ENCODE measurements at regions not wholly inside any gene's neighbourhood (a gene's known extent, or its start where the extent isn't known, plus 50 kb on each side); places are given as distances from the start of the nearest gene placed in this dataset.
A peak's percentile ranks its signal among the peaks of the same experiment; 100 is the strongest.

DNA sequence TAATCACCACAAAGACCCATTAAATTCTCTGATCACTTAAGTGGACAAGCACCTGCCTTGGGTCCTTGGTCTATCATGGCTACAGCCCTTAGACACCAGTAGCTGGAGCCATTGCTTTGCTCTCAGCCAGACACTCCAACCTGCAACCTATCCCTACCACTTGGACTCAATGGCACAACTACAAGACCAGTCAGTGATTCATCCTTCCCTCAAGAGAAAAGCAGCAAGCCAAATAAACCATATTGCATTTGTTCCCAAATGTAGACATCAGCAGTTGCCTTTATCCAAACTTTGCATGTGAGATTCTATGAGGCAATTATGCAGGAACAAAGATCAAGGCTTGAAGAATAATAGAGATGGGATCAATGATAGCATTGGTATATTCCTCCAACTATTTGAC is 263.4 kb downstream of the HHIPL2 start:
- Histone ChIP-seq H3K4me3 (no peak overlapping the region), H4K20me1 (ENCODE audit: insufficient read depth) (no peaks in the 10 kb centered on the region), H3K4me2 (ENCODE audit: unreplicated experiment) (no peak overlapping the region), H3K79me2 (ENCODE audit: insufficient read depth) (no peaks in the 10 kb centered on the region), H3K27me3 (replicated peaks; ENCODE audit: insufficient read depth) (0 out of 2 replicates have a peak, but pooled peaks cover 4% of the 10 kb centered on the region), H3K27ac (no peak overlapping the region), H3K4me1 (ENCODE audit: insufficient read depth) (peaks cover 10% of the 10 kb centered on the region; the same call in 1 of the 2 replicates), H3K36me3 (ENCODE audit: low read depth) (no peaks in the 10 kb centered on the region), H3K9me2 (ENCODE audit: insufficient read depth) (no peaks in the 10 kb centered on the region; the same call in 1 of the 2 replicates), H3K9me3 (ENCODE audit: low read depth) (no peaks in the 10 kb centered on the region), H3F3A (ENCODE audit: insufficient read depth) (no peaks in the 10 kb centered on the region; the same call in 1 of the 2 replicates), H2AFZ (no peak overlapping the region), H3K9ac (no peak overlapping the region)
- in situ Hi-C loops (cut with MboI): no loop called here
- DNase-seq: peak; percentile 26
- TF ChIP-seq EZH2 (IDR thresholded peaks at IDR 0.05; ENCODE audit: insufficient read depth, poor library complexity, severe bottlenecking) (no peak), EZH2phosphoT487 (IDR thresholded peaks at IDR 0.05; ENCODE audit: insufficient read depth, low read depth) (no peak)

DNA sequence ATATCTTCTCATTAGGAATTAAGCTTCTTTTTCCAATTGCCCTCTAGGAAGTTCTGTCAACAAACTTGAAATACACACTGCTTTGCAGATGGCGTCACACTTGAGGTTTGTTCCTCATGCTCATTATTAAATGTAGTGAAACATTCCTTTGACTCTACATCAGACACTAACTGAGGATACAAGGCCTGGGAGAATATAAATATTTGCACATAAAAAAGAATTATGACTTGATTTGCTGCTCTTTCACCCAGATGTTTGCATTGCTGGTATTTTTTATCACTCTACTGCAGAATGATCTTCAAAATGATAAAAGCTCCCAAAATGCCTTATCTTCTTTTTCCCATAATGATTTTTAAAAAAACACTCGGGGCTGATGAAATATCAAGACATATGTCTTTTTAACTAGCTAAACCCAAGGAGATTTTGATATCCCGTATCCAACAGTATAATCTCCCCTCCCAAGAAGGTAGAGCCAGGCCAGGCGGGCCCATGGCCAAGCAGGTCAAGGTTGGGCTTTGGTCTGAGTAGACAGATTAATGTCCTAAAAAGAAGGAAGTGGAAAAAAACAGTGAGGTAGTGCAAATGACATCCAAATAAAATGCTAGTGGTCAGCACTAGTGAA is 264.6 kb downstream of the HHIPL2 start:
- Histone ChIP-seq H3K27me3 (replicated peaks; ENCODE audit: insufficient read depth) (peaks cover 9% of the 10 kb centered on the region; the same call in 1 of the 2 replicates), H3K9me2 (ENCODE audit: insufficient read depth) (no peaks in the 10 kb centered on the region), H2AFZ (no peak overlapping the region), H3K4me2 (ENCODE audit: unreplicated experiment) (no peak overlapping the region), H3K79me2 (ENCODE audit: insufficient read depth) (no peaks in the 10 kb centered on the region), H3K9me3 (ENCODE audit: low read depth) (no peaks in the 10 kb centered on the region), H3K27ac (peak overlapping the region; percentile 10; the same call in 1 of the 2 replicates), H4K20me1 (ENCODE audit: insufficient read depth) (no peaks in the 10 kb centered on the region), H3K36me3 (ENCODE audit: low read depth) (no peaks in the 10 kb centered on the region), H3K4me3 (no peak overlapping the region), H3K9ac (no peak overlapping the region), H3F3A (ENCODE audit: insufficient read depth) (no peaks in the 10 kb centered on the region; the same call in 1 of the 2 replicates), H3K4me1 (ENCODE audit: insufficient read depth) (peaks cover 9% of the 10 kb centered on the region; the same call in 1 of the 2 replicates)
- TF ChIP-seq EZH2 (IDR thresholded peaks at IDR 0.05; ENCODE audit: insufficient read depth, poor library complexity, severe bottlenecking) (no peak), EZH2phosphoT487 (IDR thresholded peaks at IDR 0.05; ENCODE audit: insufficient read depth, low read depth) (0 out of 2 replicates have a peak, but pooled peaks have one; percentile 57)
- peak; percentile 73 for DNase-seq
- in situ Hi-C loops (cut with MboI): no loop called here
- WGBS, 2 experiments (ENCODE audit: low coverage in 1 of 2, low lambda C conversion rate in 2 of 2, missing lambda C conversion rate in 2 of 2): 29 to 33% methylated on average over 4 of the region's 4 CpGs

DNA sequence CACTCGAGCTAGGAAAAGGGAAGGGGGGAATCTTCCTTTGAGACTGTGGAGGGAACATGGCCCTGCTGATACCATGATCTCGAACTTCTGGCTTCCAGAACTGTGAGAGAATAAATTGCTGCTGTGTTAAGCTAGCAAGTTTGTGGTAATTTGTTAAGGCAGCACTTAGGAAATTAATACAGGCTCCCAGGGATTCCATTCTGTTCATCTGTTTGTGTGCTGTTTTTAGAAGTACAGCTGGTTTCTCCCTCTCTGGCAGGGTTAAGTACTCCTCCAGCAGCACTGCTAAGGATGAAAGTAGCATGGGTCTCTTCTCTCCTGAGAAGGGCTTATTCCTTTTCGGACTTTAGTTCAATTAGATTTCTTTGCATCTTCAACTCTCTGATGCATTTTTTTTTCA is 268.3 kb downstream of the HHIPL2 start:
- Histone ChIP-seq H3K9me2 (ENCODE audit: insufficient read depth) (no peaks in the 10 kb centered on the region), H3F3A (ENCODE audit: insufficient read depth) (no peaks in the 10 kb centered on the region; the same call in 1 of the 2 replicates), H3K36me3 (ENCODE audit: low read depth) (no peaks in the 10 kb centered on the region), H2AFZ (no peak overlapping the region), H3K9me3 (ENCODE audit: low read depth) (no peaks in the 10 kb centered on the region), H3K4me1 (ENCODE audit: insufficient read depth) (peaks cover 7% of the 10 kb centered on the region; the same call in 1 of the 2 replicates), H4K20me1 (ENCODE audit: insufficient read depth) (no peaks in the 10 kb centered on the region), H3K27me3 (replicated peaks; ENCODE audit: insufficient read depth) (peaks cover 29% of the 10 kb centered on the region), H3K9ac (no peak overlapping the region), H3K4me2 (ENCODE audit: unreplicated experiment) (no peak overlapping the region), H3K79me2 (ENCODE audit: insufficient read depth) (no peaks in the 10 kb centered on the region), H3K27ac (no peak overlapping the region), H3K4me3 (no peak overlapping the region)
- in situ Hi-C loops (cut with MboI): no loop called here
- 21% methylated on average over 3 of the region's 3 CpGs for WGBS, 2 experiments (ENCODE audit: low coverage in 1 of 2, low lambda C conversion rate in 2 of 2, missing lambda C conversion rate in 2 of 2)
- no peak for DNase-seq
- TF ChIP-seq EZH2phosphoT487 (IDR thresholded peaks at IDR 0.05; ENCODE audit: insufficient read depth, low read depth) (no peak), EZH2 (IDR thresholded peaks at IDR 0.05; ENCODE audit: insufficient read depth, poor library complexity, severe bottlenecking) (no peak)

DNA sequence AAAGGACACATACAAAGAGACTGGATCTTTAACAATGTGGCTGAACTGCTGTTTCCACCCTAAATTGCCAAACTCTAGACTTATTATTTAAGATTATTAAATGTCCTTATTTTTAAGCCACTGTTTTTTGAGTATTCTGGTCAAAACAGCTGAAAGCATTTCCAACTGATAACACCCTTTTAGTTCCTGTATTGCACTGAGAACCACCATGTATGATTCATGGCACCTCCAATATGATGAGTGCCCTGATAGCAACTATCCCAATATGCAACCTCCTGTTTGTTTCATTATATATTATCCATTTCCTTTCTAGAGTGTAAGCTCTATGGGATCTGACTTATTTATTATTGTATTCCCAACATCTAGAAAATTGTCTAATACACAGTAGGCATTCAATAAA is 269.4 kb downstream of the HHIPL2 start:
- TF ChIP-seq EZH2 (IDR thresholded peaks at IDR 0.05; ENCODE audit: insufficient read depth, poor library complexity, severe bottlenecking): no peak
- no peak for TF ChIP-seq EZH2phosphoT487 (IDR thresholded peaks at IDR 0.05; ENCODE audit: insufficient read depth, low read depth)
- no peaks in the 10 kb centered on the region for H3K9me2 ChIP-seq (ENCODE audit: insufficient read depth)
- in situ Hi-C loops (cut with MboI): no loop called here
- H3K9me3 ChIP-seq (ENCODE audit: low read depth): no peaks in the 10 kb centered on the region
- H3K4me2 ChIP-seq (ENCODE audit: unreplicated experiment): no peak overlapping the region
- peaks cover 38% of the 10 kb centered on the region for H3K27me3 ChIP-seq (replicated peaks; ENCODE audit: insufficient read depth)
- no peaks in the 10 kb centered on the region for H3K36me3 ChIP-seq (ENCODE audit: low read depth)
- H3K9ac ChIP-seq: no peak overlapping the region
- peaks cover 3% of the 10 kb centered on the region; the same call in 1 of the 2 replicates for H3K4me1 ChIP-seq (ENCODE audit: insufficient read depth)
- no peaks in the 10 kb centered on the region for H3K79me2 ChIP-seq (ENCODE audit: insufficient read depth)
- no peak overlapping the region for H3K4me3 ChIP-seq
- H2AFZ ChIP-seq: no peak overlapping the region
- DNase-seq: no peak
- no peaks in the 10 kb centered on the region for H4K20me1 ChIP-seq (ENCODE audit: insufficient read depth)
- no peak overlapping the region for H3K27ac ChIP-seq
- H3F3A ChIP-seq (ENCODE audit: insufficient read depth): no peaks in the 10 kb centered on the region

All from GM23248 (cell line).